IMR-90 (cell line): ENCODE measurements at regions not wholly inside any gene's neighbourhood (a gene's known extent, or its start where the extent isn't known, plus 50 kb on each side); places are given as distances from the start of the nearest gene placed in this dataset.

Experiments used
- ATAC-seq: fragments of 200-7000 bp; cut with Tn5 transposase; 2 replicates; pipeline ENCODE4 v1.9.1; 2020; ENCODE audit warnings: low read depth, mild to moderate bottlenecking, moderate library complexity
- BruUV-seq: library from RNA; stranded (reverse); fragments of 400-500 nt; replicated peaks from 2 replicates; lab custom pipeline; 2021; lab: Mats Ljungman, UMichigan
- CTCF ChIA-PET: fragments of 300-600 bp; formaldehyde crosslinking; extraction: SDS; loops from one replicate; lab custom pipeline; 2021; ENCODE audit warnings: antibody characterized with exemption; lab: Yijun Ruan, JAX
- POLR2A ChIA-PET: fragments of 300-600 bp; sonication (Branson Sonifier 250); formaldehyde crosslinking; loops from one replicate; lab custom pipeline; 2022; ENCODE audit warnings: antibody characterized with exemption; ENCODE audit not compliant: unreplicated experiment; lab: Charles Lee
- DNase-seq: peaks from one replicate; pipeline ENCODE4 v3.0.0; 2013
- H2AFZ ChIP-seq: replicated peaks from 2 replicates; pipeline ENCODE3; 2013; ENCODE audit warnings: low read length, mild to moderate bottlenecking; ENCODE audit not compliant: poor library complexity
- H2AK5ac ChIP-seq: 2 replicates; pipeline ENCODE4 v1.6.1; 2013; ENCODE audit warnings: low read depth, low read length, inconsistent platforms
- H2AK9ac ChIP-seq: replicated peaks from 2 replicates; pipeline ENCODE3; 2013; ENCODE audit warnings: mild to moderate bottlenecking, low read depth, low read length, moderate library complexity; ENCODE audit not compliant: poor library complexity
- H2BK120ac ChIP-seq: 2 replicates; pipeline ENCODE4 v1.6.1; 2013; ENCODE audit warnings: low read depth, low read length, inconsistent platforms
- H2BK15ac ChIP-seq: 3 replicates; pipeline ENCODE4 v1.6.1; 2013; ENCODE audit warnings: low read depth, low read length, inconsistent platforms
- H2BK20ac ChIP-seq: 2 replicates; pipeline ENCODE4 v1.6.1; 2013; ENCODE audit warnings: low read depth, mild to moderate bottlenecking, inconsistent platforms, low read length, moderate library complexity
- H2BK5ac ChIP-seq: 2 replicates; pipeline ENCODE4 v1.6.1; 2013; ENCODE audit warnings: mild to moderate bottlenecking, low read depth, low read length, inconsistent platforms; ENCODE audit not compliant: poor library complexity, severe bottlenecking
- H3K14ac ChIP-seq: replicated peaks from 2 replicates; pipeline ENCODE4 v1.6.1; 2013; ENCODE audit warnings: low read depth, low read length, inconsistent platforms
- H3K18ac ChIP-seq: 2 replicates; pipeline ENCODE4 v1.6.1; 2013; ENCODE audit warnings: low read depth, low read length, control low read depth
- H3K23ac ChIP-seq: 2 replicates; pipeline ENCODE4 v1.6.1; 2013; ENCODE audit warnings: low read depth, low read length, inconsistent platforms
- H3K27ac ChIP-seq: 2 replicates; pipeline ENCODE4 v1.5.1; 2013; ENCODE audit warnings: mild to moderate bottlenecking, control low read depth, low read length; ENCODE audit not compliant: insufficient read depth
- H3K27me3 ChIP-seq: 2 replicates; pipeline ENCODE4 v1.6.1; 2013; ENCODE audit warnings: low read length; ENCODE audit not compliant: control insufficient read depth, insufficient read depth
- H3K36me3 ChIP-seq: 2 replicates; pipeline ENCODE4 v1.6.1; 2013; ENCODE audit warnings: low read length, mixed read lengths; ENCODE audit not compliant: control insufficient read depth, insufficient read depth
- H3K4ac ChIP-seq: 2 replicates; pipeline ENCODE4 v1.6.1; 2013; ENCODE audit warnings: low read depth, low read length, inconsistent platforms
- H3K4me1 ChIP-seq: 2 replicates; pipeline ENCODE4 v1.6.1; 2013; ENCODE audit warnings: low read length, mixed read lengths; ENCODE audit not compliant: control insufficient read depth, insufficient read depth
- H3K4me2 ChIP-seq: 2 replicates; pipeline ENCODE4 v1.6.1; 2013; ENCODE audit warnings: low read depth, mild to moderate bottlenecking, control low read depth, low read length, moderate library complexity
- H3K4me3 ChIP-seq: 2 replicates; pipeline ENCODE4 v1.5.1; 2013; ENCODE audit warnings: low read depth, mild to moderate bottlenecking, control low read depth, low read length, moderate library complexity; ENCODE audit not compliant: insufficient read depth
- H3K56ac ChIP-seq: 2 replicates; pipeline ENCODE4 v1.6.1; 2013; ENCODE audit warnings: low read length, inconsistent platforms; ENCODE audit not compliant: insufficient read depth; ENCODE audit errors: extremely low read depth
- H3K79me1 ChIP-seq, 2 experiments: 2 replicates each; pipeline ENCODE4 v1.6.1; 2013; ENCODE audit warnings: low read length in 2 of 2, inconsistent platforms in 1 of 2, low read depth in 1 of 2
- H3K9ac ChIP-seq: 2 replicates; pipeline ENCODE4 v1.6.1; 2013; ENCODE audit warnings: low read depth, low read length, control low read depth
- H3K9me1 ChIP-seq: 2 replicates; pipeline ENCODE4 v1.6.1; 2013; ENCODE audit warnings: low read length, inconsistent platforms; ENCODE audit not compliant: insufficient read depth
- H3K9me3 ChIP-seq: 2 replicates; pipeline ENCODE4 v1.6.1; 2013; ENCODE audit warnings: low read length; ENCODE audit not compliant: control insufficient read depth, insufficient read depth
- H4K20me1 ChIP-seq: 2 replicates; pipeline ENCODE4 v1.6.1; 2013; ENCODE audit warnings: low read length, inconsistent platforms; ENCODE audit not compliant: insufficient read depth
- H4K5ac ChIP-seq: 2 replicates; pipeline ENCODE4 v1.6.1; 2013; ENCODE audit warnings: mild to moderate bottlenecking, low read depth, low read length, control low read depth
- H4K8ac ChIP-seq, 2 experiments: 2 replicates each; pipeline ENCODE4 v1.6.1; 2013; ENCODE audit warnings: low read depth in 2 of 2, low read length in 2 of 2, control low read depth in 1 of 2, inconsistent platforms in 1 of 2
- H4K91ac ChIP-seq: 2 replicates; pipeline ENCODE4 v1.6.1; 2013; ENCODE audit warnings: low read depth, low read length, inconsistent platforms; ENCODE audit not compliant: insufficient read depth
- CTCF ChIP-seq: conservative IDR thresholded peaks from 2 replicates; pipeline ENCODE4 v1.5.1; 2012; ENCODE audit warnings: mild to moderate bottlenecking, low read depth, low read length, improper control_type of control experiment
- FOS ChIP-seq: fragments of 150-350 bp; IDR thresholded peaks from 2 replicates; pipeline ENCODE4 v1.6.1; 2016; ENCODE audit warnings: low read depth, low read length
- MAFK ChIP-seq: IDR thresholded peaks from 2 replicates; pipeline ENCODE4 v1.6.1; 2012; ENCODE audit warnings: low read depth, low read length, improper control_type of control experiment
- NFE2L2 ChIP-seq: fragments of 150-350 bp; IDR thresholded peaks from 2 replicates; pipeline ENCODE4 v1.6.1; 2016; ENCODE audit warnings: low read depth, mild to moderate bottlenecking, low read length
- RFX5 ChIP-seq: IDR thresholded peaks from 2 replicates; pipeline ENCODE4 v1.8.0; 2012; ENCODE audit warnings: low read depth, mild to moderate bottlenecking, low read length, moderate library complexity
- SMC3 ChIP-seq: fragments of 150-350 bp; IDR thresholded peaks from 2 replicates; pipeline ENCODE4 v1.6.1; 2016; ENCODE audit warnings: low read depth, mild to moderate bottlenecking, antibody characterized with exemption, low read length, moderate library complexity
- WGBS, 2 experiments: methylation state at CpG; one replicate each; pipeline versions ENCODE4 v1.1.5 to v1.1.7; 2013; ENCODE audit warnings: missing lambda C conversion rate in 2 of 2; ENCODE audit not compliant: insufficient read length in 1 of 2; ENCODE audit errors: extremely low coverage in 2 of 2; 5-methylcytosine and 5-hydroxymethylcytosine counted together
- dilution Hi-C: fragments of 300-500 bp; cut with HindIII; formaldehyde crosslinking; loops from one replicate; pipeline ENCODE4 v1.14.3; 2018; ENCODE audit warnings: low sequenced_read_pairs; ENCODE audit not compliant: unreplicated experiment
- in situ Hi-C: fragments of 300-500 bp; cut with MboI; formaldehyde crosslinking; loops from 3 replicates; pipeline ENCODE4 v1.14.3; 2019; ENCODE audit warnings: low sequenced_read_pairs, inconsistent platforms, mixed read lengths
- intact Hi-C: fragments of 100-400 bp; cut with micrococcal nuclease; formaldehyde crosslinking; loops from 2 replicates; pipeline ENCODE4 v1.10.0; 2022

DNA sequence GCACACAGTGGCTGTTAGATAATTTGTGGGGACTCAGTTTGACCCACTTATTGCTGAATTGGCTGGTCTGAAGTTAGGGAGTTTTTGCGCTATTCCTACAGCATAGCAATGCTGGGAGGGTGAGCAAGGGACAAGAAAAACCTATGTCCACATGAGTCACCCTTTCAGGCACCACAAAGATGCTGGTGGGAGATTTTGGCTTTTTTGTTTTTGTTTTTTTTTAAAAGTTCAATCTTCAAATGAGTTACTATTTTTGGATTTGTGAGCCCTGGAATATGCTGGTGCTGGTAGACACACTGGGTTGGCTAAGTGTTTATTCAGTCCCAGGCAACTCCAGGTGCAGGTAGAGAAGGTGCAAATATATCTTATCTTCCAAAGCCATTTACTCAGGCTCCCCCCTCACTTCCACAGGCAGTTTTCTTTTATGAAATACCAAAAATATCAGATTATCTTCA lies 143.4 kb downstream of the BTG1 start:
- Histone ChIP-seq H3K56ac (no peak overlapping the region), H3K4me1 (peaks cover 4% of the 10 kb centered on the region), H3K9me3 (no peaks in the 10 kb centered on the region), H3K79me1 (no peaks in the 10 kb centered on the region), H4K8ac (no peak overlapping the region), H3K9me1 (no peaks in the 10 kb centered on the region), H3K9ac (no peak overlapping the region), H3K4me2 (no peak overlapping the region), H4K91ac (no peak overlapping the region), H2BK5ac (no peak overlapping the region), H4K5ac (no peak overlapping the region), H2BK15ac (no peak overlapping the region), H4K20me1 (no peaks in the 10 kb centered on the region), H3K18ac (no peak overlapping the region), H3K4me3 (no peak overlapping the region), H3K36me3 (no peaks in the 10 kb centered on the region), H3K27me3 (no peaks in the 10 kb centered on the region), H3K14ac (no peak overlapping the region), H2AFZ (no peak overlapping the region), H3K23ac (peak overlapping the region; percentile 53; the same call in 1 of the 2 replicates), H2BK120ac (no peak overlapping the region; the same call in 1 of the 2 replicates), H2AK9ac (no peak overlapping the region), H3K27ac (no peak overlapping the region), H2AK5ac (no peak overlapping the region; the same call in 1 of the 2 replicates), H2BK20ac (no peak overlapping the region), H3K4ac (peak overlapping the region; percentile 39; the same call in 1 of the 2 replicates)
- intact Hi-C loops: no loop called here
- BruUV-seq: no TSS peak
- dilution Hi-C loops: no loop called here
- CTCF ChIA-PET: no interaction called here
- TF ChIP-seq SMC3 (no peak), NFE2L2 (no peak), MAFK (0 out of 2 replicates have a peak, but pooled peaks have one; percentile 6), CTCF (no peak), FOS (no peak), RFX5 (no peak)
- no peak for ATAC-seq
- peak; percentile 34 for DNase-seq
- WGBS, 2 experiments: no CpG with 5 or more reads among the region's 1 CpG
- POLR2A ChIA-PET: no interaction called here
- in situ Hi-C loops: no loop called here
